Colonic mucosa (tissue), 4 donors: ENCODE measurements at regions not wholly inside any gene's neighbourhood (a gene's known extent, or its start where the extent isn't known, plus 50 kb on each side); places are given as distances from the start of the nearest gene placed in this dataset.

Experiments
- DNase-seq: peaks from one replicate; pipeline ENCODE4 v3.0.0-alpha.2; 2020
- H3K27ac ChIP-seq: fragments of 200-600 bp; one replicate; pipeline ENCODE4 v1.8.0; 2021
- H3K27me3 ChIP-seq: fragments of 200-600 bp; one replicate; pipeline ENCODE4 v1.8.0; 2021
- H3K36me3 ChIP-seq: fragments of 200-600 bp; one replicate; pipeline ENCODE4 v1.8.0; 2021
- H3K4me1 ChIP-seq: fragments of 200-600 bp; one replicate; pipeline ENCODE4 v1.8.0; 2021; ENCODE audit warnings: mild to moderate bottlenecking
- H3K4me3 ChIP-seq: fragments of 200-600 bp; one replicate; pipeline ENCODE4 v1.8.0; 2021
- H3K9ac ChIP-seq, 2 donors: one replicate each; pipeline ENCODE4 v1.7.0; 2013; ENCODE audit warnings: control low read depth in 2 of 2, low read depth in 2 of 2, low read length in 2 of 2
- H3K9me3 ChIP-seq: fragments of 200-600 bp; one replicate; pipeline ENCODE4 v1.8.0; 2021
- CTCF ChIP-seq: fragments of 200-600 bp; IDR thresholded peaks from one replicate; pipeline ENCODE4 v1.8.0; 2022; ENCODE audit warnings: antibody characterized with exemption, mild to moderate bottlenecking
- intact Hi-C: fragments of 100-400 bp; cut with DNase I; formaldehyde crosslinking; loops from one replicate; pipeline ENCODE4 v1.14.1; 2022
- donor health status: healthy.
- donor health status: DM: no; HTN: no; CAD: no.
- donor health status: DM: no; HTN: no; CAD: no.

DNA sequence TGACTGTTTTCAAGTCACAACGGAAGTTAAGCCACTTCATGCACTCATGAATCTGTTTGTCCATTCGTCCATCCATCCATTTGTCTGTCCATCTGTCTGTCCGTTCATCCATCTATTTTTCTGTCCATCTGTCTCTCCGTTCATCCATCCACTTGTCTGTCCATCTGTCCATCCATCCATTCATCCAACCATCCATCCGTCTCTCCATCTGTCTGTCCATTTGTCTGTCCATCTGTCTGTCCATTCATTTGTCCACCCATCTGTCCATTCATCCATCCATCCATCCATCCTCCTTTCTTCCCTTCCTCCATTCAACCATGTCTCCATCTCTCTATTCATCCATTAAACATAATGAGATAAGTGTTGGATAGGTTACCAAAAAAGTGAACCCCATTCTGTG lies 123.5 kb upstream of the UQCRFS1 start:
- intact Hi-C loops = no loop called here
- no peak for TF ChIP-seq CTCF
- no peaks in the 10 kb centered on the region for H3K27me3 ChIP-seq
- no peak overlapping the region for H3K9ac ChIP-seq
- H3K4me3 ChIP-seq = no peak overlapping the region
- H3K4me1 ChIP-seq = no peaks in the 10 kb centered on the region
- H3K9me3 ChIP-seq = no peaks in the 10 kb centered on the region
- H3K27ac ChIP-seq = no peak overlapping the region
- no peak for DNase-seq
- H3K36me3 ChIP-seq = no peaks in the 10 kb centered on the region

DNA sequence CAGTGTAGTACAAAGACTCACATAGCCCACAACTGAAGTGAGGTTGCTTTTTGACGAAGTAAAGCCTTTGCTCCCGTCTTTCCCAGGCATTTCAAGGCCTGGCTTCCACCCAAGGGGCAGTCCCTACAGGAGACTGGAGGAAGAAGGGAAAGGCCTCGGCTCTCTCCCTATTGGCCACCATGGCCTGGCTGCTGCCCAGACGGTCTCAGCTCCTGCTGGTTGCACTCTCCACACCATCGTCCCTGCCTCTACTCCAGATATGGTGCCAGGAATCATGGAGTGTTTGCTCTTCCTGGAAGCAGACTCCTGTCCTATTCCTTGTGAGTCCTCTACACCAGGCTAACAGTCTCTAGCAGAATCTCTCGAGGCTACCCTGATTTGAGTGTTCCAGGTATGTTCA lies 124.1 kb upstream of the UQCRFS1 start:
- Histone ChIP-seq H3K4me1 (no peaks in the 10 kb centered on the region), H3K27ac (no peak overlapping the region), H3K27me3 (no peaks in the 10 kb centered on the region), H3K36me3 (no peaks in the 10 kb centered on the region), H3K9me3 (no peaks in the 10 kb centered on the region), H3K9ac (no peak overlapping the region), H3K4me3 (no peak overlapping the region)
- TF ChIP-seq CTCF = no peak
- intact Hi-C loops = no loop called here
- DNase-seq = no peak

GRCh38 chr19:29338480-29338879 lies 125.5 kb upstream of the UQCRFS1 start:
- no peaks in the 10 kb centered on the region for H3K36me3 ChIP-seq
- H3K4me1 ChIP-seq = no peaks in the 10 kb centered on the region
- no peak overlapping the region for H3K9ac ChIP-seq
- TF ChIP-seq CTCF = no peak
- intact Hi-C loops = no loop called here
- no peaks in the 10 kb centered on the region for H3K27me3 ChIP-seq
- H3K9me3 ChIP-seq = no peaks in the 10 kb centered on the region
- no peak for DNase-seq
- H3K4me3 ChIP-seq = no peak overlapping the region
- no peak overlapping the region for H3K27ac ChIP-seq

GRCh38 chr19:29342721-29343120 lies 129.8 kb upstream of the UQCRFS1 start:
- no peak overlapping the region for H3K27ac ChIP-seq
- H3K9me3 ChIP-seq = peaks cover 3% of the 10 kb centered on the region
- H3K4me3 ChIP-seq = no peak overlapping the region
- no peak for TF ChIP-seq CTCF
- no peak overlapping the region for H3K9ac ChIP-seq
- no peaks in the 10 kb centered on the region for H3K27me3 ChIP-seq
- intact Hi-C loops = no loop called here
- H3K4me1 ChIP-seq = no peaks in the 10 kb centered on the region
- DNase-seq = no peak
- H3K36me3 ChIP-seq = no peaks in the 10 kb centered on the region

DNA sequence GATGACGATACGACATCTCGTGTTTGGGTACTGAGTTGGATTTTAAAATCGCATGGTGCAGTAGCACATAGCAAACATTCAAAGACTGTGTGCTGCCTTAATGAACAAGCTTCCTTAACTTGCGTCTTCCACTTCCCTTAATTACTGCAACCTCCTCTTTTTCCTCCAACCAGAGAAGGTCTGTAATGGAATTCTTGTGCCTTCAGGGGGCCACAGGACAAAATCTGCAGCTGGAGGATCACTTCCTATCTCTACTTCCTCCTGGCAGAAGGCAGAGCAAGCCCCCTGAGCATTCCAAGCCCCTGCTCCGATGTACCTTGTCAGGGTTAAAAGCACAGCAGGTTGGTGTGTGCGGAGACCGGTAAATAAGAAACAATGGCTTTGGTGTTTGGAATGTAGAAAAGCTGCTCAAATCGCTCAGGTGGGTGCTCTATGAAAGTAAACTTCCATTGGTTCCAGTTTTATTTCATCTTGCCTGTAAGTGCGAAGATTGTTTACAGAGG lies 151.3 kb upstream of the UQCRFS1 start:
- Histone ChIP-seq H3K4me1 (no peaks in the 10 kb centered on the region), H3K36me3 (no peaks in the 10 kb centered on the region), H3K27me3 (no peaks in the 10 kb centered on the region), H3K9me3 (no peaks in the 10 kb centered on the region), H3K27ac (no peak overlapping the region), H3K4me3 (no peak overlapping the region), H3K9ac (no peak overlapping the region)
- TF ChIP-seq CTCF = no peak
- intact Hi-C loops = no loop called here
- no peak for DNase-seq

- Histone ChIP-seq H3K27ac (no peak overlapping the region), H3K36me3 (no peaks in the 10 kb centered on the region), H3K27me3 (no peaks in the 10 kb centered on the region), H3K4me1 (no peaks in the 10 kb centered on the region), H3K9me3 (no peaks in the 10 kb centered on the region), H3K4me3 (no peak overlapping the region), H3K9ac (no peak overlapping the region)
- intact Hi-C loops = no loop called here
- no peak for DNase-seq
- TF ChIP-seq CTCF = no peak
Measured at GRCh38 chr19:29364999-29365398, 152.0 kb upstream of the UQCRFS1 start.
